Smooth muscle cell (in vitro differentiated cells): ENCODE measurements at regions not wholly inside any gene's neighbourhood (a gene's known extent, or its start where the extent isn't known, plus 50 kb on each side); places are given as distances from the start of the nearest gene placed in this dataset.

Experiments used
- DNase-seq: peaks from one replicate; lab custom pipeline; 2025; ENCODE audit not compliant: unreplicated experiment; lab: John Stamatoyannopoulos, UW
- H2AFZ ChIP-seq: fragments of 200-600 bp; sonication (generic); 2 replicates; pipeline ENCODE4 v1.6.0; 2016; ENCODE audit warnings: antibody characterized with exemption, low read depth, mild to moderate bottlenecking
- H3F3A ChIP-seq: fragments of 200-600 bp; sonication (generic); 2 replicates; pipeline ENCODE4 v1.6.0; 2017; ENCODE audit warnings: antibody characterized with exemption, low read depth
- H3K27ac ChIP-seq: fragments of 200-600 bp; sonication (generic); 2 replicates; pipeline ENCODE4 v1.5.1; 2016; ENCODE audit warnings: low read depth, mild to moderate bottlenecking
- H3K27me3 ChIP-seq: fragments of 200-600 bp; sonication (generic); 2 replicates; pipeline ENCODE4 v1.6.1; 2016; ENCODE audit warnings: low read depth, mild to moderate bottlenecking
- H3K36me3 ChIP-seq: fragments of 200-600 bp; sonication (generic); 2 replicates; pipeline ENCODE4 v1.5.1; 2016; ENCODE audit warnings: low read depth
- H3K4me1 ChIP-seq: fragments of 200-600 bp; sonication (generic); 2 replicates; pipeline ENCODE4 v1.5.1; 2016; ENCODE audit warnings: low read depth
- H3K4me2 ChIP-seq: fragments of 200-600 bp; sonication (generic); 2 replicates; pipeline ENCODE4 v1.6.0; 2016; ENCODE audit warnings: mild to moderate bottlenecking
- H3K4me3 ChIP-seq: fragments of 200-600 bp; sonication (generic); 2 replicates; pipeline ENCODE4 v1.5.1; 2016; ENCODE audit warnings: mild to moderate bottlenecking
- H3K79me2 ChIP-seq: fragments of 200-600 bp; sonication (generic); 2 replicates; pipeline ENCODE4 v1.6.0; 2016; ENCODE audit warnings: low read depth, mild to moderate bottlenecking
- H3K9ac ChIP-seq: fragments of 200-600 bp; sonication (generic); 2 replicates; pipeline ENCODE4 v1.6.0; 2016; ENCODE audit warnings: low read depth
- H3K9me3 ChIP-seq: fragments of 200-600 bp; sonication (generic); replicated peaks from 2 replicates; pipeline ENCODE4 v1.5.1; 2016; ENCODE audit warnings: low read depth
- H4K20me1 ChIP-seq: fragments of 200-600 bp; sonication (generic); 2 replicates; pipeline ENCODE4 v1.6.0; 2016; ENCODE audit warnings: low read depth
- WGBS: methylation state at CpG from one replicate; pipeline ENCODE4 v1.1.7; 2016; ENCODE audit warnings: low lambda C conversion rate; 5-methylcytosine and 5-hydroxymethylcytosine counted together
- TF ChIP-seq, protein P1 (sequence below): fragments of 200-600 bp; sonication (generic); IDR thresholded peaks from 2 replicates; pipeline ENCODE4 v1.5.1; 2017; ENCODE audit warnings: borderline replicate concordance, mild to moderate bottlenecking, antibody characterized with exemption; ENCODE audit not compliant: insufficient read depth, poor library complexity, severe bottlenecking

DNA sequence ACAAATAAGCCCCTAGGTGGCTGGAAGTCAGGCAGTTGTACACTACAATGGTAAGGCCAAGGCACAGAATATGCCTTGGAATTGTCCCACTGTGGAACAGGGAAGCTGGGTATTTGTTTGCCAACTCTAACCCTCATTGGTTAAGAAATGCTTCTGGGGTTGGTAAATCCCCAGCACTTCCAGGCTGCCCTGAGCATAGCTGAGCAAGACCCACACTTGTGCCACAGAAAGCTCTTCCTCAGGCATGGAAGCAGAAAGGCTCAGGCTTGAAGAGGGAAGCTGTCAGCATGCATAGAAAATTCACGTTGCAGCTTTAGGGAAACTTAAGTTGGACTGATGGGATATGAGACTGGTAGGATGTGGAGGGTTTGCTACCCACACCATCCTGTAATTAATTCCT is 86.9 kb upstream of the PLCL2 start:
- peaks cover 3% of the 10 kb centered on the region for H3K4me1 ChIP-seq
- no peak overlapping the region for H3K9ac ChIP-seq
- no peak for DNase-seq
- no peaks in the 10 kb centered on the region for H3K27me3 ChIP-seq
- H3K27ac ChIP-seq, result no peak overlapping the region
- no peak overlapping the region for H3K4me3 ChIP-seq
- no peaks in the 10 kb centered on the region for H3K36me3 ChIP-seq
- no peak overlapping the region for H3K4me2 ChIP-seq
- H3F3A ChIP-seq, result no peaks in the 10 kb centered on the region
- H2AFZ ChIP-seq, result no peak overlapping the region
- TF ChIP-seq, protein P1, sequence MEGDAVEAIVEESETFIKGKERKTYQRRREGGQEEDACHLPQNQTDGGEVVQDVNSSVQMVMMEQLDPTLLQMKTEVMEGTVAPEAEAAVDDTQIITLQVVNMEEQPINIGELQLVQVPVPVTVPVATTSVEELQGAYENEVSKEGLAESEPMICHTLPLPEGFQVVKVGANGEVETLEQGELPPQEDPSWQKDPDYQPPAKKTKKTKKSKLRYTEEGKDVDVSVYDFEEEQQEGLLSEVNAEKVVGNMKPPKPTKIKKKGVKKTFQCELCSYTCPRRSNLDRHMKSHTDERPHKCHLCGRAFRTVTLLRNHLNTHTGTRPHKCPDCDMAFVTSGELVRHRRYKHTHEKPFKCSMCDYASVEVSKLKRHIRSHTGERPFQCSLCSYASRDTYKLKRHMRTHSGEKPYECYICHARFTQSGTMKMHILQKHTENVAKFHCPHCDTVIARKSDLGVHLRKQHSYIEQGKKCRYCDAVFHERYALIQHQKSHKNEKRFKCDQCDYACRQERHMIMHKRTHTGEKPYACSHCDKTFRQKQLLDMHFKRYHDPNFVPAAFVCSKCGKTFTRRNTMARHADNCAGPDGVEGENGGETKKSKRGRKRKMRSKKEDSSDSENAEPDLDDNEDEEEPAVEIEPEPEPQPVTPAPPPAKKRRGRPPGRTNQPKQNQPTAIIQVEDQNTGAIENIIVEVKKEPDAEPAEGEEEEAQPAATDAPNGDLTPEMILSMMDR, result no peak
- H3K79me2 ChIP-seq, result no peaks in the 10 kb centered on the region
- H4K20me1 ChIP-seq, result no peaks in the 10 kb centered on the region
- WGBS, result 82% methylated on average over 1 of the region's 1 CpG
- H3K9me3 ChIP-seq, result no peaks in the 10 kb centered on the region

DNA sequence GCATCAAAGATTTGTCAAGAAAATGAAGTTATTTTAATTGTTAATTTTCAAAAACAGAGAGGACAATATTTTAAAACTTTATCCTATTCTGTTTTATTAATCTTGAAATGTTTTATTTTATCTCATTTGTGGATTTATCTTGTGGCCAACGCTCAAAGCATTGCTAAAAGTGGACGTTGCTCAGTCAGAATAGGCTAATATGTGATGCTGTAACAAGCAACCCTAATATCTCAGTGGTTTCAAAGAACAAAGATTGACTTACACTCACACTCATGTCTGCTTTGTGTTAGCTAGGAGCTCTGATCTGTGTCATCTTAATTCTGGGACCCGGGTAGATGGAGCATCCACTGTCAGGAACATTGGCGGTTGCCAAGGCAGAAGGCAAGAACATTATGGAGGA is 86.0 kb upstream of the PLCL2 start:
- H3K9me3 ChIP-seq, result no peaks in the 10 kb centered on the region
- H3K79me2 ChIP-seq, result no peaks in the 10 kb centered on the region
- TF ChIP-seq, protein P1, result no peak
- H3K9ac ChIP-seq, result no peak overlapping the region
- no peak overlapping the region for H3K4me2 ChIP-seq
- WGBS, result 94% methylated on average over 4 of the region's 4 CpGs
- H3K36me3 ChIP-seq, result no peaks in the 10 kb centered on the region
- peaks cover 3% of the 10 kb centered on the region for H3K4me1 ChIP-seq
- no peaks in the 10 kb centered on the region for H3F3A ChIP-seq
- no peak overlapping the region for H3K4me3 ChIP-seq
- no peak overlapping the region for H3K27ac ChIP-seq
- DNase-seq, result no peak
- H4K20me1 ChIP-seq, result no peaks in the 10 kb centered on the region
- H2AFZ ChIP-seq, result no peak overlapping the region
- H3K27me3 ChIP-seq, result no peaks in the 10 kb centered on the region

DNA sequence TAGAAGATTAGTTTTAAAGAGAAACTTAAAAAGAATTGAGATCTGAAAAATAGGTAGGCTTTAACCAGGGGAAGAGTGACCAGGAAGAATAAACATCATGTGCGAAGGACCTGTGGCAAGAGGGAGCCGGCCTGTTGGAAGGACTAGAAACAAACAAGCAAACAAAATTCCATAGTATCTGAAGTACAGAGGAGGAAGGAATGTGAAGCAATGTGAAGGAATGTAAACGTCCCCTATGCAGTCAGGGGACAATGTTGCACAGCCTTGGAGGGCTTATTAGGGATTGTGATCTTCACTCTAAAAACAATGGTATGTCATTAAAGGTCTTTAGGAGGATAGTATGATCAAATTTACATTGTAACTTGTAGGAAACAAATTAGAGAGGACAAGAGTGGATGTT is 84.4 kb upstream of the PLCL2 start:
- H4K20me1 ChIP-seq, result no peaks in the 10 kb centered on the region

DNA sequence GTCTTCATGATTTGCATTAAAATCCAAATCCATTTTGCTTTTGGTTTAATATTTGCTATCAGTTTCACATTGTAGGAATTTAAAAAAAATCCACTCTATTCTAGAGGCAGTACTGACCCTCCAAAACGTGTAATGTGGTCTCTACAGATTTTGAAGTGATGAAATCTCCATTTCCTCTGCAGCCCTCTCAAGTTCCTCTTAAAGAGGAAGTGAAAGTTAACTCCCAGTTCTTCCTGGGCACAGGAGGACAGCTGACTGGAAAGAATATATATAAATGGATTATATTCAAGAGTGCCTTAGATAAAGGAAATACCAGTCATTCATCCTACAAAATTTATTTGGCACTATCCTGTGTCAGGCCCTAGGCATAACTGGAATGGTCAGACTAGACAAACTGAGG is 83.5 kb upstream of the PLCL2 start:
- no peaks in the 10 kb centered on the region for H4K20me1 ChIP-seq
- TF ChIP-seq, protein P1, result no peak
- H3F3A ChIP-seq, result no peaks in the 10 kb centered on the region
- H3K79me2 ChIP-seq, result no peaks in the 10 kb centered on the region
- WGBS, result 24% methylated on average over 1 of the region's 1 CpG
- H3K27me3 ChIP-seq, result no peaks in the 10 kb centered on the region
- no peaks in the 10 kb centered on the region for H3K36me3 ChIP-seq
- no peak overlapping the region for H3K27ac ChIP-seq
- peaks cover 3% of the 10 kb centered on the region for H3K4me1 ChIP-seq
- no peak overlapping the region for H3K4me3 ChIP-seq
- H2AFZ ChIP-seq, result no peak overlapping the region
- H3K9me3 ChIP-seq, result no peaks in the 10 kb centered on the region
- DNase-seq, result no peak
- H3K9ac ChIP-seq, result no peak overlapping the region
- peak overlapping the region; percentile 13 for H3K4me2 ChIP-seq

More for the DNA sequence above, 84.4 kb upstream of the PLCL2 start:
- no peaks in the 10 kb centered on the region for H3F3A ChIP-seq
- no peak overlapping the region for H3K4me3 ChIP-seq
- no peaks in the 10 kb centered on the region for H3K79me2 ChIP-seq
- TF ChIP-seq, protein P1, result no peak
- no peaks in the 10 kb centered on the region for H3K27me3 ChIP-seq
- no peak overlapping the region for H3K27ac ChIP-seq
- H3K4me2 ChIP-seq, result no peak overlapping the region
- H3K36me3 ChIP-seq, result no peaks in the 10 kb centered on the region
- no peak overlapping the region for H3K9ac ChIP-seq
- no peak for DNase-seq
- H2AFZ ChIP-seq, result no peak overlapping the region
- 61% methylated on average over 3 of the region's 3 CpGs for WGBS
- H3K4me1 ChIP-seq, result peaks cover 3% of the 10 kb centered on the region
- H3K9me3 ChIP-seq, result no peaks in the 10 kb centered on the region
